HG03342 (cell line): ENCODE measurements at regions not wholly inside any gene's neighbourhood (a gene's known extent, or its start where the extent isn't known, plus 50 kb on each side); places are given as distances from the start of the nearest gene placed in this dataset.
"Not testable (repeated sequence)": the region's sequence is repeated elsewhere in the genome, so short reads cannot be mapped to it uniquely, and the experiment has no call there.

Experiments used
- ATAC-seq: cut with Tn5 transposase; IDR thresholded peaks from one replicate; pipeline ENCODE4 v1.9.1; 2021; ENCODE audit warnings: mild to moderate bottlenecking, moderate library complexity; ENCODE audit not compliant: unreplicated experiment

DNA sequence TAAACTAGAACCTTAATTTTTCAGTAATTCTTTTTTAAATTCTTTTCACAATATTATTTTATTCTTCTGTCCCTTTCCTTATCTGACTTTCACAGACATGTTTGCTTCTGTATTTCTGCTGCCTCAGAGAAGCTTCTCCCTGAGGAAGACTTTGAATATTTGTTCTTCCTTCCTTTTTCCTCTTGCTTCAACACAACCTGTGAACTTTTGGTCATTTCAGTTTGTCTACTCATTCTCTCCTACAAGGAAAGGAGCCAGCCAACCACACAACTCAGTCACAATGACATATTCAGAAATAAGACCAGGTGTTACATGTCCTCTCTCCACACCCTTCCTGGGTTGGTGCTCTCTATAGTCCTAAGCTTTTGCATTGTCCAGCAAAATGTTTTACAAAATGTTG is 310.4 kb downstream of the TFAP2B start:
- ATAC-seq, result no peak

DNA sequence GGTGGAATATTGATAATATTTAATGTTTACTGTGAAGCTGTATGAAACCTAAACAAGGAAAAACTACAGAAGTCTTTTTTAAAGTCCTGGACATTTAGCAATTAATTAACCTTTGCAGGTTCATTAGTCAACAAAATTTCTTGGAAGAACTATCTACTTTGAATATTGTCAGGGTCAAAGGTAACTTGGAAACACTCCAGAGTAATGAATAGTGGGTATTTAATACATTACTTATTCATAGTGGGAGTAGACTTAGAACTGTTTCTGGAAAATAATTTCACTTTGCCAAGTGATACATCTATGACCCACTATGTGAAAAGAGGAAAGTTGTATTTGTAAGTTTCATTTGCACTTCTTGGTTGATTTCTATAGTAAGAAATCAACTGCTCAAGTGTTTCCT is 319.1 kb downstream of the TFAP2B start:
- ATAC-seq, result no peak

DNA sequence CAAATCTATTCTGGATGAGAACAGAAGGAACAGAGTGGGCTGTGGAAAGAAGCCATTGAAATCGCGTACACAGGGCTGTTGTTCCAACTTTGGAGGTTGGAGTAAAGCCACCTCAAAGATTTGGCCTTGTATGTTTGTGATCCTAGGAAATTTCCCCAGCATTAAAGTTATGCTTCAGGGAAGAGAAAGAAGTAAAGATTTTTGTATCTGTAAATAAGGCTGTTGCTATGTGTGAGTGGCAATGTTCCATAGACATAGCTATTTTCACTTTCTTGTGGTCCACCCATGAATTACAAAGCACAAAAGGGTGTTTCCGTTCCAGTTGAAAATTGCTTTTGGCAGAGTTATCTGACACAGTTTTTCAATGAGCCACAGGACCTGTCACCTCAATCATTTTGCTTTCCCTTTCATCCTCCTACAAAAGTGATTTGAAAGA is 321.3 kb downstream of the TFAP2B start:
- no peak for ATAC-seq

DNA sequence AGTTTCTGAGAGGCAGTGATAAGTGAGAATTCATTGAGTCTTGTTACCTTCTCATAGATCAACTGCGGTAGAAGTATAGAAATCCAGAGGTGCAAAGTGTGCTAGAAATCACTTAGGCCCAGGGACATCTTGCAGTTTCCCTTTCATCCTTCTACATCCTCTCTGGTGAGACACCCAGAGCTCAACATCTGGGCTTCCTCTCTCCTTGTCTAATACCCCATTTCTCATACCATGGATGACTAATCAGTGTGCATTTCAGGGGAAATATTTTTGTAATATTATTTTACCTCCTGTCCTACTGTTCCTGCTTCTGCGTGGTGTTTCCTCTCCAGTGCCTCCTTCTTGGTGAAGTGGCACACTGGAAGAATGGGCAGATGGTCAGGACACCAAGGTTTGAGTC is 322.4 kb downstream of the TFAP2B start:
- ATAC-seq, result no peak

DNA sequence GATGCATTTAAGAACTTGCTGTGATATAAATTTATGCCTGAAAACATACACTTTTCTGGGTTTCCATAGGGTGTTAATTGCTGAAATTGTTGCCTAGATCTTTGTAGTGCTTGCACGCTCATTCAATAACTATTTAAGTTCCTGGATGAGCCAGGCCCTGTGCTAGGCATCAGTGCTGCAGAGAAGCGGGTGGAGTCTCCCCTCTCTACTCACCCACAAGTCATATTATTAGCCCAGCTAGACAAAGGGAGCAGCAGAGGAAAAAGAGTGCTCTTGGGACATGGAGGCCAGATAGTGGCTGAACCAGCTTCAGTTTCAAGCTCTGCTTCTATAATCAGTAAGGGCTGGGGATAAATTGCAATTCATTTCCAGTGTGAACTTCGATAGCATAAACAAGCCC is 329.1 kb downstream of the TFAP2B start:
- no peak for ATAC-seq

DNA sequence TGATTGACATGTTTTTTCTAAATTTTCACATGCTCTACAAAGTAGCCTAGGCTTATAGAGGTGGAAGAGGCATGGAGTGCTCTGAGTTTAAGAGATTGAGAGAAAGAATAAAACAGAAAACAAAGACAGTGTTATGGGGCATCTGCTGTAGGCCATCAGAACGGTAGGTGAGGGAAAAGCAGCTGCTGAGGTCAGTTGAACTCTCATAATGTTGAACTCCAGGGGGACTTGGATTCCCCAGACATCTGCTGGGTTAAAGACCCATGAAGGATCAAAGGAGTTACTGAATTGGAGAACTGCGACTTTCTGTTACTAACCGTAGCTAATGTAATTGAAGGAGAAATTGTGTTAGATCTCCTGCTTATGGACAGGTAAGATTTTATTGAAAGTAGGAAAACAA is 333.9 kb downstream of the TFAP2B start:
- no peak for ATAC-seq

DNA sequence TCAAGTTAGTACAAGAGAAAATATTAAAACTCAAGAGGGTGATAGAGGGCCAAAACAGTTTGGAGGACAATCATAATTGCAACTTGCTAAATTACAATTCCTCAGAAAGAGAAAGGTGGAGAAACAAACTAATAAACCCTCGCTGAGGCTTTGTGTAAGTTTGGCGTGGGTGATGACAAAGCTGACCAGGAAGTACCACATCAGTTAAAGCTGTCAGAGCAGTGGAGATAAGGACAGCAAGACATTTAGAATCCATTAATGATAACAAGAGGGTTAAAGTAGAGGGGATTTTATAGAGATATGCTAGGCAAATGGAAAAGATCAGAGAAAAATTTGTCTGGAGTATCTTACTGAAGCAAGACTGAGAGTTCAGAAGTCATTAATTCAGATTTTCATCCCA is 334.4 kb downstream of the TFAP2B start:
- no peak for ATAC-seq

DNA sequence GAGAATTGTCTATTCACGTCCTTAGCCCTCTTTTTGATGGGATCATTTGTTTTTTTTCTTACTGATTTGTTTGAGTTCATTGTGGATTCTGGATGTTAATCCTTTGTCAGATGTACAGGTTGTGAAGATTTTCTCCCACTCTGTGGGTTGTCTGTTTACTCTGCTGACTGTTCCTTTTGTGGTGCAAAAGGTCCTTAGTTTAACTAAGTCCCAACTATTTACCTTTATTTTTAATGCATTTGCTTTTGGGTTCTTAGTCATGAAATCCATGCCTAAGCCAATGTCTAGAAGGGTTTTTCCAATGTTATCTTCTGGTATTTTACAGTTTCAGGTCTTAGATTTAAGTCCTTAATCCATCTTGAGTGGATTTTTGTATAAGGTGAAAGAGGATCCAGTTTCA is 336.3 kb downstream of the TFAP2B start:
- not testable (repeated sequence) for ATAC-seq

DNA sequence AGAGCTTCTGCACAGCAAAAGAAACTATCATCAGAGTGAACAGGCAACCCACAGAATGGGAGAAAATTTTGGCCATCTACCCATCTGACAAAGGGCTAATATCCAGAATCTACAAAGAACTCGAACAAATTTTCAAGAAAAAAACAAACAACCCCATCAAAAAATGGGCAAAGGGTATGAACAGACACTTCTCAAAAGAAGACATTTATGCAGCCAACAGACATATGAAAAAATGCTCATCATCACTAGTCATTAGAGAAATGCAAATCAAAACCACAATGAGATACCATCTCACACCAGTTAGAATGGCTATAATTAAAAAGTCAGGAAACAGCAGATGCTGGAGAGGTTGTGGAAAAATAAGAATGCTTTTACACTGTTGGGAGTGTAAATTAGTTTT is 340.6 kb downstream of the TFAP2B start:
- not testable (repeated sequence) for ATAC-seq

DNA sequence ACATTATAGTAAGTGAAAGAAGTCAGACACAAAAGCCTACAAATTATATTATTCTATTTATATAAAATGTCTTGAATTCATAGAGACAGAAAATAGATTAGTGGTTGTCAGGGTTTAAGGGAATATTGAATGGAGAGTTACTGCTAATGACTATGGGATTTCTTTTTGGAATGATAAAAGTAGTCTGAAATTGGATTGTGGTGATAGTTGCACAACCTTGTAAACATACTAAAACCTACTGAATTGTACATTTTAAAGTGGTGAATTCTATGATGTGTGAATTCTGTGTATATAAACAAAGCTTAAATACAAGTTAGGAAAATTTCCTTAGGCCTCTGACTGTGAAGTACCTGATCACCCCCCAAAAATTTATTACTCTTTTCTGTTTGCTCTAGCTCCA is 343.1 kb downstream of the TFAP2B start:
- no peak for ATAC-seq

DNA sequence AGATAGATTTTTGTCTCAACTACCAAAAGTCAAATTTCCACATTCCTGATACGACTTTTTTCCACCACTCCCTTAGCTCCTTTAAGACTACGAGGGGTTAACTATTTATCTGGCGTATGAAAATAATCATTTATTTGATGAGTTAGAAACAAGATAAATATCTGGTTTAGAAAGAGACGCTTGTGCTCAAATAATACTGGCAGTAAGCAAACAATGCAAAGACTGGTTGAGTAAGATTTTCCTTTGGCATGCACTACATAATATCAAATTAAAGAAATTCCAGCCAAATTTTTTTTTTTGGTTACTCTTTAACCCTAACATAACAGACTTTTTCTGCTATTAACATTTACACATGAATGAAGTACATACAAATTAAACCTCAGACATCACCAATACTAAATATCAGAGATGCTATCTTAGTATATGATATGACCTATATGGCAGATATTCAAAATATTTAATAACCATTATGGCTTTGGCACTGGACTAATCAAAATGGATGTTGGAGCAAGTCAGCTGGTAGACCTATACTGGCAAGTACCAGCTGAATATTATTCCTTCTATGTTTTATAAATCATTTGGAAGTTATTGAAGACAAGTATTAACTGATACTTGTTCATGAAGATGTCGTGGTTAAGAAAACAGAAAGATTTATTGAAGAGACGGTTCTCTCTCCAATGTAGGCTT is 345.3 kb downstream of the TFAP2B start:
- no peak for ATAC-seq

DNA sequence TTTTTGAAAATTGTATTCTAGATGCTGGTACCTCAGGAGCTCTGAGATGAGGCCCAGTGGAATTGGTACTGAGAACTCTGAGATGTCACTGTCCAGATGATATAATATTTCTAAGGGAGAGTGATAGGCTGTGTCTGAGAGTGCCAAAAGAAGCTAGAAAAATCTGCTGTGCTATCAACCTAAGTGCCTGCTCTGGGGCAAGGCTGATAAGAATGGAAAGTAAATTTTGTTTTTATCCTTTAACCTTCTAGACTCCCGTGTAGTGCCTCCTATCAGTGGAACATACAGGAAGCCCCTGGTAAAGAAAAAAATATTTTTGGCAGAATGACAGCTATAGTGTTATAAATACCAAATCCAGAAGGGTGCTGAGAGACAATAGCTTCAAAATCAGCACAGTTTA is 348.2 kb downstream of the TFAP2B start:
- no peak for ATAC-seq

DNA sequence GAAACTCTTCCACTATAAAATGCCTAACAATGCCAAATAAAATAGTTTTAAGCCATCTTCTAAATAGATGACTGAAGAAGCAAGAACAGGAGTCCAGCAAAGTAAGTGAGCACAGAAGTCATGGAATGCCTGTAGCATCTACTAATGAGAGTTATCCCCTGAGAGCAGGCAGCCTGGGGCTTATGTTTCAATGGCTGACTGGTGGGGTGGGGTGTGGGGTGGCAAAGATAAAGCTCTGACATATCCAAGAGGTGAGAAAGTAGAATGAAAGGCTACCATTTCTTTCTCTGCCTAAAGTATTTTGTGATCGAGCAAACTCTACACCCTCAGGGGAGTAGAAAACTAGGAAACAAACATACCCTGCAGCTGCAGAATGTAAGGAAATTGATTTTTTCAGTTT is 348.8 kb downstream of the TFAP2B start:
- ATAC-seq, result no peak

DNA sequence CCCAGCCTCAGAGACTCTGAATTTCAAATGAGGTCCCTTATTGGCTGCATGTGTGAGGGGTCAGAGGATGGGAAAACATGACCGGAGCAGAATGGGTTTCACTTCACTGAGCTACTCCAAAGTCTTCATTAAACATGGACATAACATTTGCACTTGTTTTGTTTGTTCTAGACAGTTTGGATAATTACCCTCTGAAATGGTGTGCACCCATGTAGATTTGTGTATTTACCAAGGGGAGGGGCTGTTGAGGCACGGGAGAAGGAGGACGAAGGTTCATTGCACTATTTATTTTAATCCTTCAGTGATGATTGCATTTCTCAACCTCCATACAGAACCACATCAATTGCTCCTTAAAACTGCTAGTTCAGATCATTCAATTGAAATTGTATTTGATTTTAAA is 364.2 kb downstream of the TFAP2B start:
- no peak for ATAC-seq

DNA sequence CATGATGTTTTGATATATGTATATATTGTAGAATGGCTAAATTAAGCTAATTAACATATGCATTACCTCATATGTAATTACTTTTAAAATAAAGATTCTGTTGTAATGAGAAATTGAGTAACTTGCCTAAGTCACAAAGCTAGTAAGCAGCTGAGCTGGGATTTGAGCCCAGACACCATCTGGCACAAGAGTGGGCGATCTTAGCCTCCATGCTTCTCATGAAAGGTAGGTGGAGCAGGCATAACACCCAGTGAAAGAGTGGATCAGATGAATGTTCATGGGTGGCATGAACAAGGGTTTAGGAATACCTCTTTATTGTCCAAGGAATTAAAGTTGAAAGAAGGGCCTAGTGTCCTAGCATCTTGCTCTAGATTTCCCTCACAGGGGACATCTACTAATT is 365.4 kb downstream of the TFAP2B start:
- ATAC-seq, result no peak

DNA sequence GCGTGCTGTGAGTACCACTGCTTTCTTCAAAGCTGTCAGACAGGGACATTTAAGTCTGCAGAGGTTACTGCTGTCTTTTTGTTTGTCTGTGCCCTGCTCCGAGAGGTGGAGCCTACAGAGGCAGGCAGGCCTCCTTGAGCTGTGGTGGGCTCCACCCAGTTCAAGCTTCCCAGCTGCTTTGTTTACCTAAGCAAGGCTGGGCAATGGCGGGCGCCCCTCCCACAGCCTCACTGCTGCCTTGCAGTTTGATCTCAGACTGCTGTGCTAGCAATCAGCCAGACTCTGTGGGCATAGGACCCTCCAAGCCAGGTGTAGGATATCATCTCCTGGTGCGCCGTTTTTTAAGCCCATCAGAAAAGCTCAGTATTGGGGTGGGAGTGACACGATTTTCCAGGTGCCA is 374.5 kb downstream of the TFAP2B start:
- not testable (repeated sequence) for ATAC-seq

DNA sequence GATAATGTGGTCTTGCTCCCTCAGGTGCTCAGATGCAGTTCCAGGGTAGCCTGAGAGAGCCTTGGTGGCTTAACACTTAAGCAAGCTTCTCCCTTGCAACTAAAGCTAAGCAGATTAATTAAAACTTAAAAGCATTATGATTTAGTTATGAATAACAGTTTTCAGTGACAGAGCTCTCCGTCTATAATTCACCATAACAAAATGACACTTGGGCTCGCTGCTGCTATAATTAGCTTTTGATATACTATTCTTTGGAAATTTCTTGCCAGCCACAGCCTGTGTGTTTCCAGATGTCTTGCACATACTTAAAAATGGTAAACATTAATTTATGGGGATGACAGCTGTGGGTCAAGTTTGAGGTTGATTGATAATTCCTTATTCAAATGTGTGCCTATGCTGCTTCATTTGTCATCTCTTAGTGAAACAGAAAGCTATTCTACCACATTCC is 380.5 kb downstream of the TFAP2B start:
- no peak for ATAC-seq

DNA sequence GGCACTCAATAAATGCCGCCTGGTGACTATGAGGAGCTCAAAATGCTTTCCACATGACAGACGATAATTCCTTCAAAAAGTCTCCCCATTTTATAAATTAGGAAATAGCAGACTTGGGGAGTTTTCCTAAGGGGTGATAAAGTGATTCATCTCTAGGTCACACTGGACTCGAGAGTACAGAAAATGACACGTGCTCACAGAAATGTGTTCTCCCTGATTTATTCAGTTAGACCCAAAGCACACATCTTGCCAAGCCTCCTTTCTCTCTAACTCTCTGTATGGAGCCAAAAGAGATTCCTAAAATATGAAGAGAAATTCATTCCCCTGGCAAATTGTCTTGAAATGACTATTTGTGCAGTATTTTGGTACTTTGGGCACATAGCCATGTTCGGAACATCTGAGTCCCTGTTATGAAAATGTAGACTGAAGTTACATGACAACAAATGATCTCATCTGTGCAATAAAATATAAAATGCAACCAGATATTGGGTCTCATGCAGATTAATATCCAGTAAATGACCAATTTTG is 381.1 kb downstream of the TFAP2B start:
- ATAC-seq, result no peak

DNA sequence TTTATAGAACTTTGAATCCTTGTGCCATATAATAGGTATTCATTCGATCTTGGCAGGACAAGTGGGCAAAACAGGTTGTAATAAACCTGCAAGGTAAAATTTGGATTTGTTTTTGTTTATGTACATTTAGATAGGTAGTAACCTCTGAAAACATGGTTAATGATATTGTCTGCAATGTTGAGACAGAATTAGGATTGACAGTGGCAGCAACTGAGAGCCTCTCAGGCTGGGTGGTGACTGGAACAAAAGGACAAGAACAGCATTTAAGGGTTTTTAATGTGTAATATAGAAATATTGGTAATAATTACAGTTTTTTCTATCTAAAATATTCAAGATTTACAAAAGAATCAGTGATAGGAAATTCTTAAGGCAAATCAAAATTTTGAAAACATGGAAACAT is 382.0 kb downstream of the TFAP2B start:
- no peak for ATAC-seq

DNA sequence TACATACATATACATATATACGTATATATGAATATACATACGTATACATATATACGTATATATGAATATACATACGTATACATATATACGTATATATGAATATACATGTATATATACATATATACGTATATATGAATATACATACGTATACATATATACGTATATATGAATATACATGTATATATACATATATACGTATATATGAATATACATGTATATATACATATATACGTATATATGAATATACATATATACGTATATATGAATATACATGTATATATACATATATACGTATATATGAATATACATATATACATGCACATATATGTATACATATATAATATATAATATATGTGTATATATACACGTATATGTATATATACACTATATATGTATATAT is 384.0 kb downstream of the TFAP2B start:
- not testable (repeated sequence) for ATAC-seq

DNA sequence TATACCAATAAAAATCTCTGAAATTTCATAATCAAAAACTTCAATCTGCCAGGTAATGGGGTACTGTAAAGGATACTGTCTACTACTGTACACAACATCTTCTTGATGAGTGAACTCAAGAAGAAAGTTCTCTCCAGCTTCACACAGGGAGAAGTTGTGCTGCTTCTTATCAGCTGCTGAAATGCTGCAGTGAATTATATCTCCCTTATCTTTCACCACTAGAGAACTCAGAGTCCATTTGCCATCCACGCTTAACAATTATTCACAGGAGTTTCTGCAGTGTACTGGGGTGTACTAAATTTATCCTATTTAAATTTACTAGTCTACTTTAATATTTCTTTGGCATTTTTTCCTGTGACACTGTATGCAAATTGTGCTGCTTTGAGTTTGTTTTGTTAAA is 384.8 kb downstream of the TFAP2B start:
- no peak for ATAC-seq

DNA sequence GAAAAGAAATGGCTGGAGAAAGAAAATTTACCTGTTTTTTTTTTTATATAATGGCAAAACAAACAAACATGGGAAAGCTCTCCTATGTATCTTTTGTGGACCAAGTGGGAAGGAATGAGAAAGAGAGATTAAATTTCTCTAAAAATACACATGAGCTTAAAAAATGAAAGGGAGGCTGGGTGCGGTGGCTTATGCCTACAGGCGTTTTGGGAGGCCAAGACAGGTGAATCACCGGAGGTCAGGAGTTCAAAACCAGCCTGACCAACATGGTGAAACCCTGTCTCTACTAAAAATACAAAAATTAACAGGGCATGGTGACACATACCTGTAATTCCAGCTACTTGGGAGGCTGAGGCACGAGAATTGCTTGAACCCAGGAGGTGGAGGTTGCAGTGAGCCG is 388.0 kb downstream of the TFAP2B start:
- ATAC-seq, result not testable (repeated sequence)

DNA sequence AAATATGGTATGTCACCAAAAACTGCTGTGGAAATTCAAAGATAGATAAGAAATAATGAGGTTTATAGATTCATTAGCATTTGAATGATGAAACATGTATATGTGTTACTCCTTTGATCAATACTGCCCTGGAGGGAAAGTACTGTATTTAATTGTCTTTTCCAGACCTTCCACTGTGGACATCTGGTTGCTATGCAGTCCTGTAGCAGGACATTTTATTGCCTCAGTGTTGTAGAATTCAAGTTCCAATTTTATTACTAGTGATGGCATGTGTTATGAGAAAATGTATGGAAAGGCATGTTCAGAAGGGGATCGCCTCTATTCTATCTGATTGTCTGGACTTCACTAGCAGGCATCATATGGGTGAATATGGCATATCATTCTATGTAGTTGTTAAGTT is 391.0 kb downstream of the TFAP2B start:
- no peak for ATAC-seq
